ENCODE measurements at regions not wholly inside any gene's neighbourhood (a gene's known extent, or its start where the extent isn't known, plus 50 kb on each side); places are given as distances from the start of the nearest gene placed in this dataset.

DNA sequence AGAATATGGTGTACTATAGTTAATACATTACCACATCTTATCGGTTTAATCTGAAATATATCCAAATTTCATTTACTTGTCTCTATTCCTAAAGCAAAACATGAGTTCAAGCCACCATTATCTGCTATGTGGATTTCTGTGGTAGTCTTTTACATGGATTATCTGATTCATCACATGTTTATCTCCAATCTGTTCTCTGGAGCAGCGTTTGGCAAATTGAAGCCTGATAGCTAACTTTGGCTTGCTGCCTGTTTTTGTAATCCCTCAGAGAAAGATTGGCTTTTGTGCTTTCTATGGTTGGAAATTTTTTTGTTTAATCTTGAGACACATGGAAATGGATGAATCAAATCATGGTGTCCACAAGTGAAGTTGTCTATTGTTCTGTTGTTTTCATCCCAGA is 274.3 kb downstream of the JRKL start:
- CTCF ChIA-PET, result no interaction called here
- DNase-seq (no peak), ATAC-seq (no peak)
- H3K4me1 Mint-ChIP-seq (ENCODE audit: low read depth), result no peaks in the 10 kb centered on the region
- no peak overlapping the region for H3K27ac Mint-ChIP-seq
- TF ChIP-seq, protein P1, sequence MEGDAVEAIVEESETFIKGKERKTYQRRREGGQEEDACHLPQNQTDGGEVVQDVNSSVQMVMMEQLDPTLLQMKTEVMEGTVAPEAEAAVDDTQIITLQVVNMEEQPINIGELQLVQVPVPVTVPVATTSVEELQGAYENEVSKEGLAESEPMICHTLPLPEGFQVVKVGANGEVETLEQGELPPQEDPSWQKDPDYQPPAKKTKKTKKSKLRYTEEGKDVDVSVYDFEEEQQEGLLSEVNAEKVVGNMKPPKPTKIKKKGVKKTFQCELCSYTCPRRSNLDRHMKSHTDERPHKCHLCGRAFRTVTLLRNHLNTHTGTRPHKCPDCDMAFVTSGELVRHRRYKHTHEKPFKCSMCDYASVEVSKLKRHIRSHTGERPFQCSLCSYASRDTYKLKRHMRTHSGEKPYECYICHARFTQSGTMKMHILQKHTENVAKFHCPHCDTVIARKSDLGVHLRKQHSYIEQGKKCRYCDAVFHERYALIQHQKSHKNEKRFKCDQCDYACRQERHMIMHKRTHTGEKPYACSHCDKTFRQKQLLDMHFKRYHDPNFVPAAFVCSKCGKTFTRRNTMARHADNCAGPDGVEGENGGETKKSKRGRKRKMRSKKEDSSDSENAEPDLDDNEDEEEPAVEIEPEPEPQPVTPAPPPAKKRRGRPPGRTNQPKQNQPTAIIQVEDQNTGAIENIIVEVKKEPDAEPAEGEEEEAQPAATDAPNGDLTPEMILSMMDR (IDR thresholded peaks at IDR 0.05), result no peak
- POLR2A ChIA-PET, result no interaction called here
- no peaks in the 10 kb centered on the region for H3K27me3 Mint-ChIP-seq
- no peak overlapping the region for H3K4me3 Mint-ChIP-seq
- no peaks in the 10 kb centered on the region for H3K36me3 Mint-ChIP-seq (ENCODE audit: low read depth)
- intact Hi-C loops (cut with micrococcal nuclease), result no loop called here
- H3K9me3 Mint-ChIP-seq, result no peaks in the 10 kb centered on the region

DNA sequence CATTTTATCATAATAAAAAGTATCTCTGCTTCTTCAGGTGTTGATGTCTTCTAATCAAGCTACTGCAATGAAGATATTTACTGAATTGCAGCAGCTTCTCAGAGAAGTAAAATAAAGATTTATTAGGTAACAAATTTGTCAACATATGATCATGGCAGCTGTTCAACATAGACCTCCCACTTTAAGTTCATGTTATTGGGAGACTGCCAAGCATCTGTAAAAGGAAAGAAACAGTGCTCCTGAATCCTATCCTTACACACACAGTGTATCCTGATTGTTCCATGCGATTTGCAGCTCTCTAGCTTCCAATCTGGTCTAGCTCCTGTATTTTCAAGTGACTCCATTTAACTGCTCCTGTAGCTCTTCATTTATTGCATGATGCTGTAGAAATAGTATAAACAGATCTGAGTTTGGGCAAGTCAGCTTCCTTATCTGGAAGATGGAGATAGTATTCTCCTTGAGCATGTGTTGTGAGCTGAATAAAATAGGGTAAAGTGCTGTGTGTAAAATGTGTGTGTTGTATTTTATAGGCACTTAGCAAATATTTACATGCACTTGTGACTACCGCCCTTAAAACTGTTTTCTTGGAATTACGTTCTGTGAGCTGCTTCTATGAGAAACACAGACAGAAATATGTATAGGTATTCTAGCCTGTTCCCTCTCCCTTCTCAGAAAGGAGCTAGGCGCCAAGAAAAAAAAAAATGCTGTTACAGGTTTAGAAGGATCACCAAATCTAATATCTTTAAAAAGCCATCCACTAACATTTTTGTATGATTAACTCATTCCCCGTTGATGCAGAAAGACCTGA is 290.6 kb downstream of the JRKL start:
- POLR2A ChIA-PET, result no interaction called here
- Mint-ChIP-seq H3K9me3 (peaks cover 3% of the 10 kb centered on the region), H3K4me3 (no peak overlapping the region), H3K4me1 (ENCODE audit: low read depth) (no peaks in the 10 kb centered on the region), H3K36me3 (ENCODE audit: low read depth) (no peaks in the 10 kb centered on the region), H3K27me3 (no peaks in the 10 kb centered on the region), H3K27ac (no peak overlapping the region)
- DNase-seq (no peak), ATAC-seq (no peak)
- TF ChIP-seq, protein P1 (IDR thresholded peaks at IDR 0.05), result no peak
- intact Hi-C loops (cut with micrococcal nuclease), result no loop called here
- CTCF ChIA-PET, result interaction anchor here (1.0 kb wide), 1 partner anchor 217 kb away, joined by 3 read pairs; no protein-coding TSS in a partner anchor

DNA sequence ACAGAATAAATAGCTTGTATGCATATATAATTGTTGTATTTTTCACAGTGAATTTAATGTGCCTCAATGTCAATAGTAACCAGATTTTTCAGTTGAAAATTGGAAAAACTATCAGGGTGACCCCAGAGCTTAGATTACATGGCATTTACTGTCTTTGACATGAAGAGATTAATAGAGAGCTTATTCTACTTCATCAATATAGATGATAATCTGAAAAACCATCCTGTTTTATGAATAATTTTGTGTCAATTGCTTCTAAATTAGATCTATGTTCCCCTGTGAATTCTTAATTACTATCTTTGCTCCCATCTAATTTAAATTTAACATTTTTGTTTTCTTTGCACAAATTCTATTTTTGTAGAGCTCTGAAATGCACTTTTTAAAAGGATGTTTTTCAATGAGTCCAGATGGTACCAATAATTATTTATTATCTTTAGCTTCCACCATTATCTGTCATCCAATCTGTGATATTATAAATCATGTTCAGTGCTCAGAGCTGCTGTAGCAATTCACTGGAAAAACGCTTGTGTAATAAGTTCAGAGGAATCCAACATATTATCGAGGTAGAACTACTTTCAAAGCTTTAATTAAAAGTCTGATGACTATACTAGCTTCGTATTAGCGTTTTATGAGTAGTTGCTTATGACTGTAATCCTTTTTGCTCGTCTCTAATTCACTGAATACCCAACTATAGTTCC is 291.4 kb downstream of the JRKL start:
- ATAC-seq (no peak), DNase-seq (no peak)
- ChIA-PET POLR2A (no interaction called here), CTCF (no interaction called here)
- intact Hi-C loops (cut with micrococcal nuclease), result no loop called here
- TF ChIP-seq, protein P1 (IDR thresholded peaks at IDR 0.05), result no peak
- H3K4me3 Mint-ChIP-seq, result no peak overlapping the region
- no peak overlapping the region for H3K27ac Mint-ChIP-seq
- no peaks in the 10 kb centered on the region for H3K4me1 Mint-ChIP-seq (ENCODE audit: low read depth)
- H3K27me3 Mint-ChIP-seq, result no peaks in the 10 kb centered on the region
- H3K9me3 Mint-ChIP-seq, result peaks cover 3% of the 10 kb centered on the region
- no peaks in the 10 kb centered on the region for H3K36me3 Mint-ChIP-seq (ENCODE audit: low read depth)

DNA sequence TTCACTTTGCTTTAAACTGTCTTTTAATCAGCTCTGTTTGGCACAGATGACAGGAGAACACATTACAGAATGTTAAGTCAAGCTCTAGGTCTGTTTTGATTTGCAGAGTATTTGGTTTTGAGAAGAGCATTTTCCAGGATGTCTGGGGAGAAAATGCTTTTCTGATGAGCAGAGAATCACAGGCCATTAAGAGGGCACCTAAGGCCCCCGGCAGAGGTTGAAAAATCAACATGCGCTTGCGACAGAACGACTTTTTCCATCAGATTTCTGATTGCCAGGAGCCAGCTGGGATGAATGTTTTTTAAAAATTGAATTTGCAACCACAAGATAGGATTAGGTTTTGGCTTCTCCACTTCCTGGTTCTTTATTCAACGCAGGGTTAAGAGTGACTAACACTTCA is 304.5 kb downstream of the JRKL start:
- intact Hi-C loops (cut with micrococcal nuclease), result no loop called here
- DNase-seq (no peak), ATAC-seq (no peak)
- no peaks in the 10 kb centered on the region for H3K4me1 Mint-ChIP-seq (ENCODE audit: low read depth)
- H3K4me3 Mint-ChIP-seq, result no peak overlapping the region
- TF ChIP-seq, protein P1 (IDR thresholded peaks at IDR 0.05), result no peak
- no peak overlapping the region for H3K27ac Mint-ChIP-seq
- H3K9me3 Mint-ChIP-seq, result no peaks in the 10 kb centered on the region
- POLR2A ChIA-PET, result no interaction called here
- CTCF ChIA-PET, result no interaction called here
- no peaks in the 10 kb centered on the region for H3K36me3 Mint-ChIP-seq (ENCODE audit: low read depth)
- no peaks in the 10 kb centered on the region for H3K27me3 Mint-ChIP-seq

DNA sequence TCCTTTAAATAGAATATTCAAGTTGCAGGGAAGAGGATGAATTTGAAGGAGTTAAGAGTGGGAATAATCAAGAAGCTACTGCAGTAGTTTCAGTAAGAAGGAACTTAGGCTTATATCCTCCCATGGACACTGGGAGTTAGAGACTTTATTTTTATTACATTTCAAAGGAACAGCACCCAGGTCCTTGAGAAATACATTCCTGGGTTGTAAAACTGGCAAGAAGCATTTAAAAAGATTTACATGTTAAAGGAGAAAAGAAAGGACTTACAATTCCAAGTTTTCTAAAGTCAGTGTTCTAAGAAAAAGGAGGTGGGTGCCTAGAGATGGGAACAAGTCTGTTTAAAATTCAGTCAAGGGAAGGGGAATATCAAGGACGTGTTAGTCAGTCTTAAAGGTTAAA is 306.9 kb downstream of the JRKL start:
- H3K27ac Mint-ChIP-seq, result no peak overlapping the region
- H3K36me3 Mint-ChIP-seq (ENCODE audit: low read depth), result no peaks in the 10 kb centered on the region
- H3K9me3 Mint-ChIP-seq, result no peaks in the 10 kb centered on the region
- H3K27me3 Mint-ChIP-seq, result no peaks in the 10 kb centered on the region
- ChIA-PET POLR2A (no interaction called here), CTCF (no interaction called here)
- TF ChIP-seq, protein P1 (IDR thresholded peaks at IDR 0.05), result no peak
- H3K4me3 Mint-ChIP-seq, result no peak overlapping the region
- DNase-seq (no peak), ATAC-seq (no peak)
- intact Hi-C loops (cut with micrococcal nuclease), result no loop called here
- no peaks in the 10 kb centered on the region for H3K4me1 Mint-ChIP-seq (ENCODE audit: low read depth)
